ENCODE measurements at regions not wholly inside any gene's neighbourhood (a gene's known extent, or its start where the extent isn't known, plus 50 kb on each side); places are given as distances from the start of the nearest gene placed in this dataset.
"Not testable (repeated sequence)": the region's sequence is repeated elsewhere in the genome, so short reads cannot be mapped to it uniquely, and the experiment has no call there.

DNA sequence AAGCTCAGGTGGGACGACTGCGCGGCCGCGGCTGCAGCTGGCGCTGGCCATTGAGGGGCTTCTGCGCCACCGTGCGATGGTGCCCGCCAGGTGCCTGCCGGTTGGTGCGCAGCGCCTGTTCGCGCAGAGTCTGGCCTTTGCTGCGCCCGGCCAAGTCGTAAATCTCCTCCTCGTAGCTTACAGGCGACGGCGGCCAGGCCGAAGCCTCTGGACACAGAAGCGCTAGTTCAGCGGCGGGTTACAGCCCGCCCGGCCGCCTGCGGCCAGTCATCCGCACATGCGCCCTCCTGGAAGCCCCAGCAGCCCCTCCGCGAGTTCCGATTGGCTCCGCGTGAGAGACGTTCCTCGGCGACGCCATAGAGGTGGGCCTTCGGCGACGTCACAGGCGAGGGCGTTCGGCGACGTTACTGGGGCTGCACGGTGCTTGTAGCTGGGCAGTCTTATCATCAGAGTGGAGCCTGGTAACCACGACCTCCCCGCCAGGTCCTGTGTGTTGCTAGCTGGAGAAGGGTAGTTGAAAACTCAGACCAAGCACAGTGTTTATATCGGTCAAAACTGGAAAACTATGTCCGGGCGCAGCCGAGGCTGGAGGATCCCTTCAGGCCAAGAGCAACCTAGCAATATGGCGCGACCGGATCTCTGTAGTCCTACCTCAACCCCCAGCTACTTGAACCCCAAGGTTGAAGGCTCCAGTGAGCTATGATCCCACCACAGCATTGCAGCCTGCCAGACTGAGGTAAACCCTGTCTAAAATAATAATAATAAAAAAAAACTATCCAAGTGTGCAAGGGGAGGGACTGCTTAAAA, 265.7 kb downstream of the OR4C45 start:
- DNase-seq (no peak), ATAC-seq (replicated peaks) (no peak)
- Mint-ChIP-seq H3K9me3 (no peaks in the 10 kb centered on the region), H3K4me1 (ENCODE audit: low read depth in 2 of 2) (no peaks in the 10 kb centered on the region), H3K36me3 (ENCODE audit: insufficient read depth) (no peaks in the 10 kb centered on the region), H3K27me3 (no peaks in the 10 kb centered on the region), H3K27ac (no peak overlapping the region), H3K4me3 (no peak overlapping the region)

DNA sequence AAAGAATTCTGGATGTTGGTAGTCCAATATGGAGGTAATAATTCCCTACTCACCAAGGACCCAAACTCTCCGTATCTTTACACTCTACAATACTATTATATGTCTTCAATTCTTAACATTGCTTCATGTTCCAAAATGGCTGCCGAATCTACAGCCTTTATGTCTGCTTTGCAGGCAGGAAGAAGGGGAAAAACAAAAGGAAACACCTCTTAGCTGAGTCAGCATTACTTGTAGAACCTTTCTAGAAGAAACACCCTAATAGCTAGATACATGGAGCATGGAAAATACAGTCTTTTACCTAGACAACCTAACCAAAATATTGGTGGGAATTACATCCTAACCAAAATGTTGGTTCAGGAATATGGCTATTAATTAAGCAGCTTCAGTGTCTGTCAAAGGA, 298.0 kb downstream of the OR4C45 start:
- not testable (repeated sequence) for H3K27me3 Mint-ChIP-seq; H3K27ac Mint-ChIP-seq; H3K4me3 Mint-ChIP-seq; DNase-seq; H3K36me3 Mint-ChIP-seq (ENCODE audit: insufficient read depth); ATAC-seq (replicated peaks); H3K4me1 Mint-ChIP-seq (ENCODE audit: low read depth in 2 of 2)
- H3K9me3 Mint-ChIP-seq: peaks cover 14 to 17% of the 10 kb centered on the region in 2 donors

DNA sequence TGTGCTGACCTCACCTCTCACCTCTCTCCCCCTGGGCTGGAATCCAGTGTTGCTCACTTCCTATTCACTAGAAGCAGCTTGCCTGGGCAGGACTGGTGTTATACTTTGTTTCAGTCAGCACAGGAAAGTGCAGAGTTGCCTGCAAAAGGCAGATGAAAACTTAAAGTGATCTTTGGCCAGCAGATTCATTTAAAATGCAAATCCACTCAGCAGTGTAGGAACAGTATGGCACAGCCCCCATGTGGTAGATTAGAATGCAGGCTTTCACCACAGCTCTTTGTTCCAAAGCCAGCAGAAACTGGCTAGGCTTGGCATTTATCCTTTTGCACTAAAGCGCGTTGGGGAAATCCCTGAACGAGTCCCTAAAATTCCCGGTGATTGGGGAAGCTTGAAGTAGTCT, 301.2 kb downstream of the OR4C45 start:
- H3K9me3 Mint-ChIP-seq: peaks cover 15 to 24% of the 10 kb centered on the region in 2 donors
- no peaks in the 10 kb centered on the region for H3K36me3 Mint-ChIP-seq (ENCODE audit: insufficient read depth)
- H3K4me1 Mint-ChIP-seq (ENCODE audit: low read depth in 2 of 2): no peaks in the 10 kb centered on the region
- no peaks in the 10 kb centered on the region for H3K27me3 Mint-ChIP-seq
- DNase-seq (no peak), ATAC-seq (replicated peaks) (no peak)
- no peak overlapping the region for H3K27ac Mint-ChIP-seq
- no peak overlapping the region for H3K4me3 Mint-ChIP-seq

DNA sequence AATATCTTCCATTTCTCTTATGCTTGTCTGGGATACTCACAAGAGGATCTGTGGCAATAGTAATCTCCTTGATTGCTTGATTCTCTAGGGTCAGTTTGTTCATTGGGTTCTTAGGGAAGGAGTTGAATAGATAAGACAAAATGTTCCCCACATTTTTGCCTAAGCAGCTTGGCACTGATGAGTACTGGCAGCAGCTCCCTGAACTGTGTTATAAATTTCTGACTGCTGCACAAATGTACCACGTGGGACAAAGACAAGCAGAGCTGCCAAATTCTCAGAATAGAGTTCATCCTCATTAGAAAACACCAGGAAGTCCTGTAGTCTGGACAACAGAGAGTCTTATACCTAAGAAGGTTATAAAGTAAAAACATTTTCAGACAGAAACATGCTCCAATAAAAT, 304.8 kb downstream of the OR4C45 start:
- not testable (repeated sequence) for H3K4me1 Mint-ChIP-seq (ENCODE audit: low read depth in 2 of 2); ATAC-seq (replicated peaks); DNase-seq; H3K36me3 Mint-ChIP-seq (ENCODE audit: insufficient read depth); H3K27ac Mint-ChIP-seq; H3K27me3 Mint-ChIP-seq; H3K4me3 Mint-ChIP-seq
- peaks cover 11 to 29% of the 10 kb centered on the region in 2 donors for H3K9me3 Mint-ChIP-seq

DNA sequence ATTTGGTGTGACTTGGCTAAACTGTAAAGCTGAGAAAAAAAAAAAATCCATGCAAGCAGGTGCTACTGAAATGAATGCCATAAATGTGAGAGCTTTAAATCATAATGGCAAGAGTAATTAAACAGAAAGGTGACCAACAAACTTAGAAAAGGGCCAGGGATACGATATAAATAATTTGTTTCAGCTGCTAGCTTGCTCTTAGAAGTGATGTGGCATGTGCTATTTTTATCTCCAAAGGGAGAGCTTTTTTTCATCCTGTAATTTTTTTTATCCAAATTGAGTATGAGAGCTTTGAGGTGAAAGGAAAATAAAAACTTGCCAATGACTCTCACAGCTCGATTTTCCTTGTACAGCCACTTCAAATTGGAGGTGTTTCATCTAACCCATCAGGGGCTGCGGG, 315.3 kb downstream of the OR4C45 start:
- H3K4me3 Mint-ChIP-seq; H3K9me3 Mint-ChIP-seq; H3K36me3 Mint-ChIP-seq (ENCODE audit: insufficient read depth); H3K27me3 Mint-ChIP-seq; H3K4me1 Mint-ChIP-seq (ENCODE audit: low read depth in 2 of 2); ATAC-seq (replicated peaks); H3K27ac Mint-ChIP-seq; DNase-seq: not testable (repeated sequence)

DNA sequence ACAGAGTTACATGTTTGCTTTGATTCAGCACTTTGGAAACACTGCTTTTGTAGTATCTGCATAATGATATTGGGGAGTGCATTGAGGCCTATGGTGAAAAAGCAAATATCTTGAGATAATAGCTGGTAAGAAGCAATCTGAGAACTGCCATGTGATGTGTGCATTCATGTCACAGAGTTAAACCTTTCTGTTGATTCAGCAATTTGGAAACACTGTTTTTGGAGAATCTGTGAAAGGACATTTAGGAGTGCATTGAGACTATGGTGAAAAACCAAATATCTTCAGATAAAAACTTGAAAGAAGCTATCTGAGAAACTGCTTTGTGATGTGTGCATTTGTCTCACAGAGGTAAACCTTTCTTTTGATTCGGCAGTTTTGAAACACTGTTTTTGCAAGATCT, 346.8 kb downstream of the OR4C45 start:
- H3K27ac Mint-ChIP-seq: no peak overlapping the region
- no peaks in the 10 kb centered on the region for H3K4me1 Mint-ChIP-seq (ENCODE audit: low read depth in 2 of 2)
- peaks cover 4 to 5% of the 10 kb centered on the region in 2 donors for H3K9me3 Mint-ChIP-seq
- DNase-seq: no peak
- H3K4me3 Mint-ChIP-seq: no peak overlapping the region
- no peak for ATAC-seq (replicated peaks)
- H3K36me3 Mint-ChIP-seq (ENCODE audit: insufficient read depth): no peaks in the 10 kb centered on the region
- H3K27me3 Mint-ChIP-seq: no peaks in the 10 kb centered on the region

DNA sequence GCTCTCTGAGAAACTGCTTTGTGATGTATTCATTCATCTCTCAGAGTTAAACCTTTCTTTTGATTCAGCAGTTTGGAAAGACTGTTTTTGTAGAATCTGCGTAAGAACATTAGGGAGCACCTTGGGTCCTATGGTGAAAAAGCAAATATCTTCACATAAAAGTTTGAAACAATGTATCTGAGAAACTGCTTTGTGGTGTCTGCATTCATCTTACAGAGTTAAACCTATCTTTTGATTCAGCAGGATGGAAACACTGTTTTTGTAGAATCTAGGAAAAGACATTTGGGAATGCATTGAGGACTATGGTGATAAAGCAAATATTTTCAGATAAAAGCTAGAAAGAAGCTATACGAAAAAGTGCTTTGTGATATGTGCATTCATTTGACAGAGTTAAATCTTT, 361.3 kb downstream of the OR4C45 start:
- ATAC-seq (replicated peaks): no peak
- Mint-ChIP-seq H3K4me1 (ENCODE audit: low read depth in 2 of 2) (no peaks in the 10 kb centered on the region), H3K36me3 (ENCODE audit: insufficient read depth) (no peaks in the 10 kb centered on the region), H3K27ac (no peak overlapping the region), H3K9me3 (peaks cover 9% of the 10 kb centered on the region in 2 donors), H3K27me3 (no peaks in the 10 kb centered on the region), H3K4me3 (no peak overlapping the region)
- DNase-seq: no peak

DNA sequence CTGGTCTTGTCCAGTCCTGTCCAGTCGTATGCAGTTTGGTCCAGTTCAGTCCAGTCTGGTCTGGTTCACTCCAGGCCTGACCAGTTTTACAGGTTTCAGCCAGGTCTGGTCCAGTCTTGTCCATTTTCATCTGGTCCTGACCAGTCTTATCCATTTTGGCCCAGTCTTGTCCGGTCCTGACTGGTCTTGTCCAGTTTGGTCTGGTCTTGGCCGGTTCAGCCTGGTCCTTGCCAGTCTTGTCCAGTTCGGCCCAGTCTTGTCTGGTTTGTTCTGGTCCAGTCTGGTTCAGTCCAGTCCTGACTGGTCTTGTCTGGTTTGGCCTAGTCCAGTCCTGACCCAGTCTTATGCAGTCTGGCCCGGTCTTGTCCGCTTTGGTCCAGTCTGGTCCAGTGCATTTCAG, 380.2 kb downstream of the OR4C45 start:
- no peaks in the 10 kb centered on the region for H3K4me1 Mint-ChIP-seq (ENCODE audit: low read depth in 2 of 2)
- peaks cover 7 to 22% of the 10 kb centered on the region in 2 donors for H3K9me3 Mint-ChIP-seq
- no peak for ATAC-seq (replicated peaks)
- no peak overlapping the region for H3K27ac Mint-ChIP-seq
- DNase-seq: no peak
- no peak overlapping the region for H3K4me3 Mint-ChIP-seq
- H3K36me3 Mint-ChIP-seq (ENCODE audit: insufficient read depth): no peaks in the 10 kb centered on the region
- H3K27me3 Mint-ChIP-seq: no peaks in the 10 kb centered on the region

DNA sequence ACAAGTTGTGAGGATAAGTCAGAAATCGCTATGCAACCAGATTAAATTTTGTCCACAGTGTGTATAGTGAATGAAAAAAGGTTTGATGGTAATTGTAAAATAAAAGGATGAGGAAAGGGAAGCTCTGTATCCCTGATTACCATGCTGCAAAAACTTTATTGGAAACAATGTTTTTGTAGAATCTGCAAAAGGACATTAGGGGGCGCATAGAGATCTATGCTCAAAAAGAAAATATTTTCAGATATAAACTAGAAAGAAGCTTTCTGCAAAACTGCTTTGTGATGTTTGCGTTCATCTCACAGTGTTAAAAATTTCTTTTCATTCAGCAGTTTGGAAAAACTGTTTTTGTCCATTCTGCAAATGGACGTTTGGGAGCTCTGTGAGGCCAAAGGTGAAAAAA, 390.5 kb downstream of the OR4C45 start:
- Mint-ChIP-seq H3K36me3 (ENCODE audit: insufficient read depth) (no peaks in the 10 kb centered on the region), H3K27me3 (no peaks in the 10 kb centered on the region), H3K4me1 (ENCODE audit: low read depth in 2 of 2) (no peaks in the 10 kb centered on the region), H3K27ac (no peak overlapping the region), H3K4me3 (no peak overlapping the region), H3K9me3 (peaks cover 0 to 3% of the 10 kb centered on the region in 2 donors)
- ATAC-seq (replicated peaks): no peak
- DNase-seq: no peak
